GM13976 (cell line): ENCODE measurements at regions not wholly inside any gene's neighbourhood (a gene's known extent, or its start where the extent isn't known, plus 50 kb on each side); places are given as distances from the start of the nearest gene placed in this dataset.

Source experiments
- DNase-seq: peaks from one replicate; pipeline ENCODE4 v3.0.0; 2012; ENCODE audit warnings: low spot score
- CTCF ChIP-seq: IDR thresholded peaks from 2 replicates; pipeline ENCODE4 v1.5.1; 2012; ENCODE audit warnings: borderline replicate concordance, mild to moderate bottlenecking; ENCODE audit not compliant: insufficient read depth; ENCODE audit errors: extremely low read depth, missing control alignments, control extremely low read depth
- in situ Hi-C: fragments of 300-500 bp; cut with MboI; formaldehyde crosslinking; loops from one replicate; pipeline ENCODE4 v1.12.0; 2022; ENCODE audit warnings: low sequenced_read_pairs, mixed read lengths, inconsistent platforms; ENCODE audit not compliant: unreplicated experiment

GRCh38 chrX:9414416-9414815, 50.4 kb upstream of the TBL1X start:
- in situ Hi-C loops: no loop called here
- no peak for DNase-seq
- no peak for TF ChIP-seq CTCF
